NB4 (cell line): ENCODE measurements at regions not wholly inside any gene's neighbourhood (a gene's known extent, or its start where the extent isn't known, plus 50 kb on each side); places are given as distances from the start of the nearest gene placed in this dataset.
"Not testable (repeated sequence)": the region's sequence is repeated elsewhere in the genome, so short reads cannot be mapped to it uniquely, and the experiment has no call there.

Experiments
- DNase-seq: peaks from one replicate; pipeline ENCODE4 v3.0.0; 2010; ENCODE audit warnings: low read depth
- H3K4me3 ChIP-seq: one replicate; pipeline ENCODE4 v1.5.1; 2011; ENCODE audit warnings: mild to moderate bottlenecking, low read depth, low read length, moderate library complexity
- MYC ChIP-seq: IDR thresholded peaks from 2 replicates; pipeline ENCODE4 v1.6.1; 2011; ENCODE audit warnings: low read depth, low read length
- POLR2A ChIP-seq: IDR thresholded peaks from 2 replicates; pipeline ENCODE4 v1.6.1; 2011; ENCODE audit warnings: mild to moderate bottlenecking; ENCODE audit not compliant: insufficient read length; ENCODE audit errors: extremely low read depth
- TF ChIP-seq, protein P1 (sequence below): IDR thresholded peaks from one replicate; pipeline ENCODE4 v1.5.1; 2012; ENCODE audit warnings: low read depth, low read length
- TF ChIP-seq, protein P2 (sequence below): IDR thresholded peaks from 2 replicates; pipeline ENCODE4 v1.6.1; 2011; ENCODE audit warnings: low read depth, low read length

- TF ChIP-seq, protein P1, sequence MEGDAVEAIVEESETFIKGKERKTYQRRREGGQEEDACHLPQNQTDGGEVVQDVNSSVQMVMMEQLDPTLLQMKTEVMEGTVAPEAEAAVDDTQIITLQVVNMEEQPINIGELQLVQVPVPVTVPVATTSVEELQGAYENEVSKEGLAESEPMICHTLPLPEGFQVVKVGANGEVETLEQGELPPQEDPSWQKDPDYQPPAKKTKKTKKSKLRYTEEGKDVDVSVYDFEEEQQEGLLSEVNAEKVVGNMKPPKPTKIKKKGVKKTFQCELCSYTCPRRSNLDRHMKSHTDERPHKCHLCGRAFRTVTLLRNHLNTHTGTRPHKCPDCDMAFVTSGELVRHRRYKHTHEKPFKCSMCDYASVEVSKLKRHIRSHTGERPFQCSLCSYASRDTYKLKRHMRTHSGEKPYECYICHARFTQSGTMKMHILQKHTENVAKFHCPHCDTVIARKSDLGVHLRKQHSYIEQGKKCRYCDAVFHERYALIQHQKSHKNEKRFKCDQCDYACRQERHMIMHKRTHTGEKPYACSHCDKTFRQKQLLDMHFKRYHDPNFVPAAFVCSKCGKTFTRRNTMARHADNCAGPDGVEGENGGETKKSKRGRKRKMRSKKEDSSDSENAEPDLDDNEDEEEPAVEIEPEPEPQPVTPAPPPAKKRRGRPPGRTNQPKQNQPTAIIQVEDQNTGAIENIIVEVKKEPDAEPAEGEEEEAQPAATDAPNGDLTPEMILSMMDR, result no peak
- no peak for TF ChIP-seq POLR2A
- TF ChIP-seq MYC, result no peak
- TF ChIP-seq, protein P2, sequence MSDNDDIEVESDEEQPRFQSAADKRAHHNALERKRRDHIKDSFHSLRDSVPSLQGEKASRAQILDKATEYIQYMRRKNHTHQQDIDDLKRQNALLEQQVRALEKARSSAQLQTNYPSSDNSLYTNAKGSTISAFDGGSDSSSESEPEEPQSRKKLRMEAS, result no peak
- H3K4me3 ChIP-seq, result no peak overlapping the region
- DNase-seq, result no peak
Observed at GRCh38 chr7:7014827-7015595, 167.3 kb upstream of the C1GALT1 start.

GRCh38 chr7:7017707-7018280 is 164.6 kb upstream of the C1GALT1 start:
- DNase-seq, result no peak
- no peak for TF ChIP-seq POLR2A
- no peak for TF ChIP-seq MYC
- TF ChIP-seq, protein P1, result no peak
- TF ChIP-seq, protein P2, result no peak
- H3K4me3 ChIP-seq, result no peak overlapping the region

- no peak for TF ChIP-seq POLR2A
- TF ChIP-seq MYC, result no peak
- TF ChIP-seq, protein P2, result no peak
- TF ChIP-seq, protein P1, result no peak
- DNase-seq, result no peak
- H3K4me3 ChIP-seq, result no peak overlapping the region
Observed at GRCh38 chr7:7018290-7018689, 164.1 kb upstream of the C1GALT1 start.

- H3K4me3 ChIP-seq, result no peak overlapping the region
- no peak for DNase-seq
- TF ChIP-seq POLR2A (no peak), MYC (no peak)
Observed at GRCh38 chr7:7032221-7032620, 150.1 kb upstream of the C1GALT1 start.

GRCh38 chr7:7035851-7036250 is 146.5 kb upstream of the C1GALT1 start:
- TF ChIP-seq, protein P2, result no peak
- TF ChIP-seq MYC, result no peak
- no peak for TF ChIP-seq POLR2A
- TF ChIP-seq, protein P1, result no peak
- DNase-seq, result no peak
- no peak overlapping the region for H3K4me3 ChIP-seq

DNA sequence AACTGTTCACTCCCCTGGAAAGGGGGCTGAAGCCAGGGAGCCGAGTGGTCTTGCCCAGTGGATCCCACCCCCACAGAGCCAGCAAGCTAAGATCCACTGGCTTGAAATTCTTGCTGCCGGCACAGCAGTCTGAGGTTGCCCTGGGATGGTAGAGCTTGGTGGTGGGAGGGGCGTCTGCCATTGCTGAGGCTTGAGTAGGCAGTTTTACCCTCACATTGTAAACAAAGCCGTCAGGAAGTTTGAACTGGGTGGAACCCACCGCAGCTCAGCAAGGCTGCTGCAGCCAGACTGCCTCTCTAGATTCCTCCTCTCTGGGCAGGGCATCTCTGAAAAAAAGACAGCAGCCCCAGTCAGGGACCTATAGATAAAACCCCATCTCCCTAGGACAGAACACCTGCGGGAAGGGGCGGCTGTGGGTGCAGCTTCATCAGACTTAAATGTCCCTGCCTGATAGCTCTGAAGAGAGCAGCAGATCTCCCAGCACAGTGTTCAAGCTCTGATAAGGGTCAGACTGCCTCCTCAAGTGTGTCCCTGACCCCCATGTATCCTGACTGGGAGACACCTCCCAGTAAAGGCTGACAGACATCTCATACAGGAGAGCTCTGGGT is 140.0 kb upstream of the C1GALT1 start:
- not testable (repeated sequence) for H3K4me3 ChIP-seq, DNase-seq
